Activated B cell treated with CpG ODN at 0.5 μM for 24 hours (primary cell): ENCODE measurements at regions not wholly inside any gene's neighbourhood (a gene's known extent, or its start where the extent isn't known, plus 50 kb on each side); places are given as distances from the start of the nearest gene placed in this dataset.

Experiments
- ATAC-seq: fragments of 200-7000 bp; cut with Tn5 transposase; one replicate; pipeline ENCODE4 v1.10.0; 2021; ENCODE audit warnings: low read depth, mild to moderate bottlenecking, moderate library complexity
- CTCF ChIA-PET: fragments of 350-600 bp; sonication (Branson Sonifier 250); formaldehyde crosslinking; loops from one replicate; lab custom pipeline; 2021; ENCODE audit warnings: antibody characterized with exemption; lab: Charles Lee
- POLR2A ChIA-PET: fragments of 350-600 bp; sonication (Branson Sonifier 250); formaldehyde crosslinking; loops from one replicate; lab custom pipeline; 2021; ENCODE audit warnings: antibody characterized with exemption; lab: Charles Lee
- DNase-seq: peaks from one replicate; pipeline ENCODE4 v3.0.0; 2022
- H3K27ac Mint-ChIP-seq: one replicate; pipeline ENCODE4 v1.8.0; 2020; ENCODE audit warnings: mixed read lengths
- H3K27me3 Mint-ChIP-seq: one replicate; pipeline ENCODE4 v1.8.0; 2021; ENCODE audit warnings: mixed read lengths
- H3K36me3 Mint-ChIP-seq: one replicate; pipeline ENCODE4 v1.8.0; 2021; ENCODE audit warnings: low read depth, mixed read lengths
- H3K4me1 Mint-ChIP-seq: one replicate; pipeline ENCODE4 v1.8.0; 2021; ENCODE audit warnings: mixed read lengths
- H3K4me3 Mint-ChIP-seq: one replicate; pipeline ENCODE4 v1.8.0; 2020; ENCODE audit warnings: mild to moderate bottlenecking, mixed read lengths
- H3K9me3 Mint-ChIP-seq: one replicate; pipeline ENCODE4 v1.8.0; 2020; ENCODE audit warnings: mixed read lengths
- intact Hi-C: fragments of 100-400 bp; cut with micrococcal nuclease; formaldehyde crosslinking; loops from one replicate; pipeline ENCODE4 v1.15.1; 2024
- TF ChIP-seq, protein P1 (sequence below): fragments of 200-600 bp; IDR thresholded peaks from one replicate; pipeline ENCODE4 v1.8.0; 2022; ENCODE audit warnings: antibody characterized with exemption, mild to moderate bottlenecking

- peaks cover 5% of the 10 kb centered on the region for H3K9me3 Mint-ChIP-seq
- DNase-seq = no peak
These were observed 105.3 kb upstream of the RTL1 start for GRCh38 chr14:101008631-101009336.

DNA sequence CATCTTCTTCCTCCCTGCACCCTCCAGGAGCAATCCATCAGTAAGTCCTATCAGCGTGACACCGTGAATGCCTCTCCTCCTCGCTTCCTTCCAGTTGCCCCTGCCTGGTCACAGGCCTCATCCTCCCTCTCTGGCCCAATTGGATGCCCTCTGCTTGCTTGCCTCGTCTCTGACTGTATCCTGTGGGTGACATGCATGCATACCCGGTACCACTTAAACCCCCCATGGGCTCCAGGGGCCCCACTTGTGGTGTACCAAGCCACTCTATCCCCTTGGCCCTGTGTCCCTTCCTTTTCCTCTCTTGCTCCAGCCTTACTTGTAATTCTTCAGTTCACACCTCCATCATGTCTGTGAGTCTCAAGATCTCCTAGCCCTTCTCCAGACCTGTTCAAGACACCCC lies 106.0 kb upstream of the RTL1 start:
- Mint-ChIP-seq H3K9me3 (peaks cover 5% of the 10 kb centered on the region), H3K36me3 (no peaks in the 10 kb centered on the region), H3K27me3 (peaks cover 4% of the 10 kb centered on the region), H3K27ac (no peak overlapping the region), H3K4me1 (peaks cover 6% of the 10 kb centered on the region), H3K4me3 (no peak overlapping the region)
- intact Hi-C loops = no loop called here
- DNase-seq (no peak), ATAC-seq (no peak)
- TF ChIP-seq, protein P1, sequence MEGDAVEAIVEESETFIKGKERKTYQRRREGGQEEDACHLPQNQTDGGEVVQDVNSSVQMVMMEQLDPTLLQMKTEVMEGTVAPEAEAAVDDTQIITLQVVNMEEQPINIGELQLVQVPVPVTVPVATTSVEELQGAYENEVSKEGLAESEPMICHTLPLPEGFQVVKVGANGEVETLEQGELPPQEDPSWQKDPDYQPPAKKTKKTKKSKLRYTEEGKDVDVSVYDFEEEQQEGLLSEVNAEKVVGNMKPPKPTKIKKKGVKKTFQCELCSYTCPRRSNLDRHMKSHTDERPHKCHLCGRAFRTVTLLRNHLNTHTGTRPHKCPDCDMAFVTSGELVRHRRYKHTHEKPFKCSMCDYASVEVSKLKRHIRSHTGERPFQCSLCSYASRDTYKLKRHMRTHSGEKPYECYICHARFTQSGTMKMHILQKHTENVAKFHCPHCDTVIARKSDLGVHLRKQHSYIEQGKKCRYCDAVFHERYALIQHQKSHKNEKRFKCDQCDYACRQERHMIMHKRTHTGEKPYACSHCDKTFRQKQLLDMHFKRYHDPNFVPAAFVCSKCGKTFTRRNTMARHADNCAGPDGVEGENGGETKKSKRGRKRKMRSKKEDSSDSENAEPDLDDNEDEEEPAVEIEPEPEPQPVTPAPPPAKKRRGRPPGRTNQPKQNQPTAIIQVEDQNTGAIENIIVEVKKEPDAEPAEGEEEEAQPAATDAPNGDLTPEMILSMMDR = no peak
- ChIA-PET CTCF (no interaction called here), POLR2A (no interaction called here)

More at GRCh38 chr14:101008631-101009336, 105.3 kb upstream of the RTL1 start:
- peaks cover 6% of the 10 kb centered on the region for H3K4me1 Mint-ChIP-seq
- intact Hi-C loops = no loop called here
- ChIA-PET CTCF (no interaction called here), POLR2A (no interaction called here)
- TF ChIP-seq, protein P1 = no peak
- H3K27ac Mint-ChIP-seq = no peak overlapping the region
- no peak for ATAC-seq
- no peaks in the 10 kb centered on the region for H3K36me3 Mint-ChIP-seq
- H3K4me3 Mint-ChIP-seq = no peak overlapping the region
- peaks cover 6% of the 10 kb centered on the region for H3K27me3 Mint-ChIP-seq

- Mint-ChIP-seq H3K27me3 (peaks cover 3% of the 10 kb centered on the region), H3K27ac (no peak overlapping the region), H3K36me3 (no peaks in the 10 kb centered on the region), H3K4me3 (no peak overlapping the region), H3K9me3 (peaks cover 5% of the 10 kb centered on the region), H3K4me1 (peaks cover 6% of the 10 kb centered on the region)
- ChIA-PET CTCF (no interaction called here), POLR2A (no interaction called here)
- intact Hi-C loops = no loop called here
- DNase-seq (no peak), ATAC-seq (no peak)
- TF ChIP-seq, protein P1 = no peak
These were observed 106.8 kb upstream of the RTL1 start for GRCh38 chr14:101010293-101010692.

DNA sequence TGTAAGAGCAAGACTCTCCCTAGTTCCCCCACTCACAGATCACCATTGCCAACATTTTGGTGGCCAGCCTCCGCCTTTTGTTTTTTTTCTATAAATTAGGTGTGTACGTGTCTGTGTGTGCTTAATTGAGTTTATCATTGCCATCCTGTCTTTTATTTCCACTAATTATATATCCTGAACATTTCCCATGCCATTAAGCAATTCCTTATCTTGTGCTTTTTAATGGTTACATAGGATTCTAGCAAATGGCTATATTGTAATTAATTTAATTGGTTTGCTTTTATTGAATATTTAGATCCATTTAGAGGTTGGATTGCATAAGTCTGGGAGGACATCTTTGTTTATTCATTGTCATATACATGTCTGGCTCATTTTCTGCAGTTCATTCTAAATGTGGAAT lies 107.3 kb upstream of the RTL1 start:
- H3K4me3 Mint-ChIP-seq = no peak overlapping the region
- no peaks in the 10 kb centered on the region for H3K36me3 Mint-ChIP-seq
- H3K27ac Mint-ChIP-seq = no peak overlapping the region
- TF ChIP-seq, protein P1 = no peak
- H3K9me3 Mint-ChIP-seq = peaks cover 5% of the 10 kb centered on the region
- ATAC-seq = no peak
- ChIA-PET CTCF (no interaction called here), POLR2A (no interaction called here)
- intact Hi-C loops = no loop called here
- DNase-seq = no peak
- H3K27me3 Mint-ChIP-seq = peaks cover 2% of the 10 kb centered on the region
- peaks cover 3% of the 10 kb centered on the region for H3K4me1 Mint-ChIP-seq

- Mint-ChIP-seq H3K4me3 (no peak overlapping the region), H3K27me3 (peaks cover 5% of the 10 kb centered on the region), H3K27ac (no peak overlapping the region), H3K4me1 (no peaks in the 10 kb centered on the region), H3K36me3 (no peaks in the 10 kb centered on the region), H3K9me3 (peaks cover 5% of the 10 kb centered on the region)
- DNase-seq (no peak), ATAC-seq (no peak)
- POLR2A ChIA-PET = no interaction called here
- CTCF ChIA-PET = no interaction called here
- intact Hi-C loops = no loop called here
- TF ChIP-seq, protein P1 = no peak
These were observed 113.7 kb upstream of the RTL1 start for GRCh38 chr14:101017209-101017608.
